ENCODE measurements at regions not wholly inside any gene's neighbourhood (a gene's known extent, or its start where the extent isn't known, plus 50 kb on each side); places are given as distances from the start of the nearest gene placed in this dataset.
"Not testable (repeated sequence)": the region's sequence is repeated elsewhere in the genome, so short reads cannot be mapped to it uniquely, and the experiment has no call there.

DNA sequence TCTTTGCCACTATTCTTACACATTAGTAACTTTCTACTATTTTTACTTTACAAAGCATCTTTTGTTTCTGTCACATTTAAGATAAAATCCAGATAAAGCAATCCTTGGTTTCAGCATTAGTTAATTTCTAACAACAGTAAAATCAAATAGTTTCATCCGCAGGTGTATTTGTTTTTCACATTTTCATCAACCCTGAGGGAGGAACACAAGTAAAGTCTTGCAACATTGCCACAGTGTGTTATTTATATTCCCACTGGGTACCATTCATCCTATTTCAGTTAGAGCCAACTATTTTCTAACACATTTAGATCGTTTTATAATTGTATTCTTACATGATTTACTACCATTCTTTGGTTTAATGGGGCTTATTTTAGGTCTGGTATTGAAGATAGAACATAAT is 908.7 kb upstream of the CITED2 start:
- no peak for DNase-seq

DNA sequence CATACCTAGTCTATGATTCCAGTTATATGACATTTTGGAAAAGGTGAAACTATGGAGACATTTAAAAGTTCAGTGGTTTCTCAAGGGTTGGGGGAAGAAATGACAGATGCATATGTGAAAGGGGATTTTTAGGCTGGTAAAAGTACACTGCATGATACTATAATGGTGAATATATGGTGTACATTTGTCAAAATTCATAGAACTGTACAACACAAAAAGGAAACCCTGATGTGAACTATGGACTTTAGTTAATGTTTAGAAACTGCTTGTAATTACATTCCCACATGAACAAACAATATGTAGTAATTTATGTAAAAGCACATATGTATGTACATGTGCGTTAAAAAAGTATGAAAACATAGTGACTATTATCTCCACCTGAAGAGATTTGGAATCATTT is 907.3 kb upstream of the CITED2 start:
- no peak for DNase-seq

DNA sequence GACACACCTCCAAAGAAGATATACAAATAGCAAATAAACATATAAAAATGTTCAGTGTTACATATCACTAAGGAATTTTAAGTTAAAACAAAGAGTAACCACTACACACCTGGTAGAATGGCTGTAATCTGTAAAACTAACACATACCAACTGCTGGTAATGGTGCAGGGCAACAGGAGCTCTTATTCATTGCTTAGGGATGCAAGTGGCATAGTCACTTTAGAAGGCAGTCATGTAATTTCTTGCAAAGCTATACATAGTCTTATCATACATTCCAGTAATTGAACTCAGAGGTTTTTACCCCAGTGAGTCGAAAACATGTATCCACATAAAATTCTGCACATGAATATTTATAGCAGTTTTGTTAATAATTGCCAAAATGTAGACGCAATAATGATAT is 906.8 kb upstream of the CITED2 start:
- no peak for DNase-seq

DNA sequence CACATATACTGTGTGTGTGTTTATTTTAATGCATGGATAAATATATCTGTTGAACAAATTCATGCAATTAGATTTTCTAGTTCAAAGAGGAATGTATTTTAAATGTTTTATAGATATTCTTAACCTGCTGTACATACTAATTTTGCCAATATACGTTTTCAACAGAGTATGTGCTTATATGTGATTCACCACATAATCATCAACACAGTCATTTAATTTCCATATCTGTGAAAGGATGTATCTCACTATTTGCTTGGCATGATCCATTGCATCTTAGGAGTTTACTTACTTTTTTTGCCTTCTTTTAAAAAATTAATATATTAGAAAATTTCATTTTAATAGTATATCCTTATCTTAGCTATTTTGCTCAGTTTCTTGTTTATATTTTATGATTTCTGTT is 902.3 kb upstream of the CITED2 start:
- DNase-seq, result no peak

DNA sequence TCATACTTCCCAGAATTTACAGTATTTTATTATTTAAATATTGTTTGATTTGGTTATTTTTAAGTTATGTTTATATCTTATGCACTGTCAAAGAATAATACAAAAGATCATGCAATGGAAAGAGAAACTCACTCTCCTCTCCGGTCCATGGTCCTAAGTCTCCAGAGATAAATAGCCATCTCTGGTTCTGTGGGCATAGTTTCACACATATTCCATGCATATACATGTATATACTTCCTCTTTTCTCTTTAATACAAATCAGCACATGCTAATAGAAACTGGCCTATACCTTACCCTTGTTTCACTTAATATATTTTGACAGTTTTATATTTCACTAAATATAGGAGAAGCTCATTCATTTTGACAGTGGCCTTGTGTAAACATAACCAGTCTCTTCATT is 901.7 kb upstream of the CITED2 start:
- DNase-seq, result no peak

DNA sequence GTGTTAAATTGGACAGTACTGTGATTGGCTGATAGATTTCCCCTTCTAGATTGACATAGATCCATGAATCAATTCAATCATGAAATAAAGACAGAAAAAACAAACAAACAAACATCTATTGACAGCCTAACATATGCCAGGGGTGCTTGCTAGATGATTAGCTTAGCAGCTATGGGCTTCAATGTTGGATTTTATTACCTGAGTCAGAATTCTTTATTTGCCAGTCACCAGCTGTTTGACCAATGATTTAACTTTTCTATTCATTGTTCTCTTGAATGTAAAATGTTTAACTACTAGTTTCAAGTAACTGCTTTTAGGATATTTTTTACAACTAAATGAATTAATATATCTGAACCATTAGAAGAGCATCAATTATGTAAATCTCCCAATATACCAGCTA is 901.3 kb upstream of the CITED2 start:
- DNase-seq, result no peak

DNA sequence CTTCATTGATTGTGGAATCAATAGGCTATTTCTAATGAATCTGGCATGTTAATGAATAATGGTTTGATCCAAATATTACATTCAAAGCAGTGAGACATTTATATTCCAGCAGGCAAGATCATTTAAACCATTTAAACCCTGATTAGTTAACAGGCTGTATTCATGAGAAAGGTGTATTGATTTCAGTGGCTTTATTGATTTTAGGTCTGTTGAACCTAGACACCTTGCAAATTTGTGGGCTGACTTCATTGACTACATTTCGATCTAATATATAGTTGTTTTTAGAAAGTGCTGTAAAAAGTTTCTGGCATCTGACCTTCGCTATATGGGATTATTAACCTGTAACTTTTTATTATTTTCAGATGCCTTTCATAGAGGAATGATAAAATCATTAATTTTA is 900.1 kb upstream of the CITED2 start:
- no peak for DNase-seq

DNA sequence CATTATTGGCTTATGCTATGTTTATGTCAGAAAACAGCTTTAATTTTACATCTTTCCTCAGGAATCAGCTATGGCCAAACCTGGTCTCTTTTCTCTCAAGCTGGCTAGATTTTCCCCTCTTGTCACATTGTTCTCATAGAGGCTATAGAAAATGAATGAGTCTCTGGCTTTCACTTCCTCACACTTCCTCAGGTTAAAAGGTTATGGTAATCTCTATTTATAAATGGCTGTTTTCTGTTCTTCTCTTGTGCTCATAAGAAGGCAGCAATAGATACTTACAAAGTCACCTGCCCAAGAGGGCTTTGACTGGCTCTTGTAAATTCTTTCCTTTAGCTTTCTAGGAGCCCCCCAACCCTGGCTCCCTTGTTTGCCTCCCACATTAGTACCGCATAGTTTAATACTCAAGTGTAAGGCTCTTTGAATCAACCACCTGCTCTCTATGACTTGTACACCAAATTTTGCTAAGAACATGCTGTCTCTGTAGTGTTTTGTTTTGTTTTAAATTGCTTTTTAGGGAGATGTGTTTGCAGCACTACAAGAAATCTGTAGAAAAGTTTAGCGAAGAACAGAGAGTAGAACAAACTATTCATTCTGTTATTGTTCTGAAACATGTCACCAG is 897.4 kb upstream of the CITED2 start:
- peak in 1 of 3 donors; percentile 12 for DNase-seq

DNA sequence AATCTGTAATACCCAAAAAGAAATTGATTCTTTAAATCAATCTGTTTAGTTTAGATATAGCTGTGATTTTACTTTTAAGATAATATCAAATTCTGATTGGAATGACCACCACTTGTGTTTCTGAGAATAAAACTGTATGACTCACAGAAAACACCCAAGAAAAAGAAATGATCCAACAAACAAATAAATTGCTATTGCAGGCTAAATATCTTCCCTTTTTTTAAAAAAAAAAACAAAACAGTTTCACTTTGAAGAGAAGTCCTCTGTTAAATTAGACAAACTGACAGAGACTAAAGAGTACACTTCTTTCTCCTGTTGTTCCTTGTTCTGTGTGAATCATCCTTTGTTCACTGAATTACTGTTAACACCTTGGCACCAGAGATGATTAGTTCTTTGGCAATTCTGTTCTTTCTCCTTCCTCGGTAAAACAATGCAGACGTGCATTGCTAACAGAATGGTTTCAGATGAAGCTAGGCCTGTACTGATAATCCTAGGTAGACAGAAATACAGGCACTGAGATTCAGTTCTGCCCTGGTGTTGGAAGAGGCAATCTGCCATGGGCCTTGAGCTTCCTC is 895.2 kb upstream of the CITED2 start:
- peak in 2 of 3 donors; percentile 56 to 59 for DNase-seq

DNA sequence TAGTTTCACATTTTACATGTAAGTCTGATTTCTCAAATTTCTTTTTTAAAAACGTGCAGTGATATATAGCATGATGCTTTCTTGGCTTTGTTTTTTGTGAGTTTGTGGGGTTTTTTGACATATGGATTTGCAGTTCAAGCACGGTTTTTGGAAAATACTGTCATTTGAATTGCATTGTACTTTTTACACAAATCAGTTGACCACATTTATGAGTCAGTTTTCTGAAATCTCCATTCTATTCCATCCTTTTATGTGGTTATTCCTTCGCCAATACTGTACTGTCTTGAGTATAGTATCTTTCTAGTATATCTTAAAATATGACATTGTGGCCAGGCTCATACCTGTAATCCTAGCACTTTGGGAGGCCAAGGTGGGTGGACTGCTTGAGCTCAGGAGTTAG is 890.0 kb upstream of the CITED2 start:
- DNase-seq, result no peak

DNA sequence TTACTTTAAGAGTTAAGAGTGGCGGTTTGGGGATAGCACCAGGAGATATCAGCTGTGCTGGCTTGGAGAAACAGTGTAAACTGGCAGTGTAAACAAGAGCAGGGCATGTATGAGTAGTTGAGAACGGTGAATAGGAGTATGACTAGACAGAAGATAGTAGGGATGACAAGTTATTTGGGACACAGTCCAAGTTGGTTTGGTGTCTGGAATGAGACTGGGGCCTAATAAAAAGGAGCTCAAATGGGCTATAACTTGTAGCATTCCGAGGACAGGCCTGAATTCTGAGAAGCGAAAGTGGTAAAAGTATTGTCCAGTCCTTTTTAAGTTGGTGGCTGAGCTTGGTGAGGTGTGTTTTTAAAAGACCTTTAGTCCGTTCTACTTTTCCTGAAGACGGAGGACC is 883.9 kb upstream of the CITED2 start:
- DNase-seq, result not testable (repeated sequence)

DNA sequence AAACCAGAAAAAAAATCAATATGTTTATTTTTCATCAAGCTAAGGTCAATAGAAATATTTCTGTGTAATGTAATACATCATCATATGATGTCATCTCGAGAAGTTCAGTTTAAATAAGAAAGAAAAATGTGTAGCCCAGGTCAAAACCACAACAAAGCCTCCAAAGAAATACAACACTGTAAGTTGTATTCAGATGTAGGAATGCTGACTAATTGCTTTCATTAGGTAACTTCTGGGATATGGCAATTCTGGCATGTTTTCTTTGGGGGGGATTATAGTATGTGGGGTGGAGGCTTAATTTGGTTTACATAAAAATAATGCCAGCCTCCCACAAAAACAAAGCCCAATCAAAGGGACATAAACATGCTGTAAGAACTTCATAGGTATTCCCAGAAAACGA is 881.8 kb upstream of the CITED2 start:
- DNase-seq, result no peak

DNA sequence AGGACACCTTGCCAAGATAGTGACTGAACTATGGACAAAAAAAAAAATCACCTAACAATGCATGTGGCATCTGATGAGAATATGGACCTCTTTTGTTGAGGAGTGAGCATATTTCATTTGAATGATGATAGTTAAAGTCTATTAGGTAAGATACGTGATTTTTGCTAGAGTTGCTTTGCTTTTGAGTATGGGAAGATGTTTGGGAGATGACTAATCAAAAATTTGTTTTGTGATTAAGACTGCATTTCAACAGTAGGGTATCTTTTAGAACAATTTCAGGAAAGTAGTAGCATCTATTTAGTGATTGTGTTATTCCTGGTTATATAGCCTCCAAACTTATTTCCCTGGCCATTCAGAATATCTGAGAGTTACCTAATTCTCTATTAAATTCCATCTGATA is 878.6 kb upstream of the CITED2 start:
- no peak for DNase-seq

DNA sequence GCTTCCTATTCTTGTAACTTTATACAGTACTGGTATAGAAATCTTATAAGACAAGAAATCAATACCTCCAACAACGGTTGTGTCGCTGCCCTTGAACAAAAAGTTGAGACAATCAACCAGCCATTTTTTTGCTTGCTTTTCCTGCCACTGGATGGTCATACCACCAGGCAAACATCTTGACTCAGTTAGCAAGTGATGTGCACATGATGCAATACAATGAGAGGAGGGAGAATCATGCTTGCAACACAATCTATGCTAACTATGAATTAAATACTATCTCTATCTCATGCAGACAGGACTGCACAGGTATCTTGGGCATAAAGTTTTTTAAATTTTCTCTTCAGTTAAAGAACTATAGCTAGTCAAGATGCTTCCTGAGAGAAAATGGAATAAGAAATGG is 877.7 kb upstream of the CITED2 start:
- no peak for DNase-seq

DNA sequence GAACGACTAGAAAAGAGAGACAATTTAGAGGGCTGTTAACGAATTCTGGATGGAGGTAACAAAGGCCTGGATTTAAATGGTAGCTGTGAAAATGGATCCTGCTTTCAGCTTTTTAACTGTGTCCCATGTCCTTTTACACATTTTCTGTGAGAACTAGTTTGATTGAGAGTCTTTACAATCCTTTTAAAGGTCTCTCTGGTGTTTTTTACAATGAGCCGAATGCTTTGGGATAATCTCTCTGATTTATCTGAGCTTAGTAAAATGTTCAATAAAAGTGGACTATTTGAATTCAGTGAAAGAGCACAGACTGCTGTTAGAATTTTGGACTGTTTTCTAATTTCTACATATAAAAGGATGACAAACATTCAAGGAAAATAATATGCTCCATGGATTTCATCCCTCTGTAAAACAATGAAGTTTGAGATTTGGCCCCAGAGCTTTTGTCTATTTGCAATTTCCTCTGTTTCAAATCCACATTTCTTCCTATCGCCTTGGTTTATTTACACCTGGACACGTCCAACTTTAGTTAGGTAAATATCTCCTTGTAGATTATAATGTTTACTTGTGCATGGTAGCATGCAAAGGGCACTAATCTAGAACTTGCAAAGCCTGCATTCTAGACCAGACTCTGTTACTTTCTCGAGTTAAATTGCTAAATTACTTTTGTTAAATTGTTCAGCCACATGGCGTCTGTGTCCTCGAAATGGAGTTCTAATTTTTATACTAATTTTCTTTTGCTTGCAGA is 871.0 kb upstream of the CITED2 start:
- DNase-seq, result no peak

DNA sequence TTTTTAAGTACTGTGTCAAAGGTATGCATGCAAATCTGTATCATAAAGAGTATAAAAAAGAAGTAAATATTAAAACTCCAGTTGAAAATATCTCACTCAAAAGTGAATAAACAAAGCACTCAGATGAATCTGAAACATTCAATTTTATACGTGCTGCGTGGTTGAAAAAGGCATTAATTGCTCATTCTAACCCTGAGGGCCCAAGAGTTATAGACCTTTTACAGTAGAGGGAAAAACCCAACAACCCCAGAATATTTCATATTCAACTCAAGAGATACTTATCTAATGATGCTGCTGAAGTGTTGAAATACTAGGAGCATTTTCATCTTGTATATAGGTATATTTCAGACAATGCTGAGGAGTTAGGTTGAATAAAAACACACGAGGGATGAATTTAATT is 862.8 kb upstream of the CITED2 start:
- no peak for DNase-seq

DNA sequence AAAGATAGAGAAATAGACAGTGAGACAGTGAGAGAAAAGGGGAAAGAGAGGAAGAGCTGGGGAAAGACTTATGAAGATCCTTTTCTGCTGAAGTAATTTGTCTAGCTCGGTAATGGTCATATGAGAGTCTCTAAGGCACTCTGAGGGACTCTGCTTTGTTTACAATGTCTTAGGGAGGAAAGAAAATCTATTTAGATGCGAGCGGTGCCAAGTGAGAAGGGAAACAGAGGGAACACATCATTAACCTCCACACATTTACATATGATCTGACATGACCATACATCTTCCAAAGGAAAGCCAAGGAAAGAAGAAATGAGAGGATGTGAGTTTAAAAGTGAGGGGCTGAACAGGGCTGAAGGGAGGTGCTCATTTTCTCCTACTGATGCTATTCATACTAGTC is 862.3 kb upstream of the CITED2 start:
- no peak for DNase-seq

DNA sequence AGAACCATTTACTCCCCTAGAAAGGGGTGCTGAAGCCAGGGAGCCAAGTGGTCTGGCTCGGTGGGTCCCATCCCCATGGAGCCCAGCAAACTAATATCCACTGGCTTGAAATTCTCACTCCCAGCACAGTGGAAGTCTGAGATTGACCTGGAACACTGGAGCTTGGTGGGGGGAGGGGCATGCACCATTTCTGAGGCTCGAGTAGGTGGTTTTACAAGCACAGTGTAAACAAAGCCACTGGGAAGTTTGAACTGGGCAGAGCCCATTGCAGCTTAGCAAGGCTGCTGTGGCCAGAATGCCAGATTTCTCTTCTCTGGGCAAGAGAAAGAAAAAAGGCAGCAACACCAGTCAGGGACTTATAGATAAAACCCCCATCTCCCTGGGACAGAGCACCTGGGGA is 855.8 kb upstream of the CITED2 start:
- no peak for DNase-seq

DNA sequence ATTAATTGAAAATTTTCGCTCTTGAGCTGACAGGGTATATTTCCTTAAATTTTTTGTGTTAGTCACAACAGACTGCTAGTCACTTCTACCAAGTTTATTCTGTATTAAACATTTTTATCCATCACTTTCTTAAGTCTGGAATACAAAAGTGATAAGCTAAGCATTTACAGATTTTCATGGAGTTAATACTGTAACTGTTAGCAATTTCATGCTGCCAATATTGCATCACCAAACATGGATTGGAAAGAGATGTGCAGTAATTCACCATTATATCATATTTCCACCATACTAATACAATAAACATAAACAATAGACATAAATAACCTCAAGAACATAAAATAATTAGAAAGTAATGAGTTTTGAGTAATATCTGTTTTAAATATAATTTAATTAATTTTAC is 854.0 kb upstream of the CITED2 start:
- DNase-seq, result no peak

DNA sequence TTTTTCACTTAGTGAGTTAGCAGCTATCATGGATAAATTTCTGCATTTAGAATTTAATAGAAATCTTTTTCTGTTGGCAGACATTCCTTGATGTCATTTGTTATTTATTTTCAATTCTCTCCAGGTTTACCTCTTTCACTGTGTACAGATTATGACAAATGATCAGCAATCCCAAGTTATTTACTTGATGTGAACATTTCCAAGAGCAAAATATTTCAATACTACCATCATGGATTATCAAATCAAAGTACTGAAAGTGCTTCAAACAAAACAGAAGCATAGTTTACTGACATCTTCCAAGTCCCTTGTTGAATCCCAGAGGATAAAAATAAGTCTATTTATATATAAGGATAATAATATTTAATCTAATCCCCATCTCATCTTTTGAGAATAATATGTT is 852.2 kb upstream of the CITED2 start:
- no peak for DNase-seq

DNA sequence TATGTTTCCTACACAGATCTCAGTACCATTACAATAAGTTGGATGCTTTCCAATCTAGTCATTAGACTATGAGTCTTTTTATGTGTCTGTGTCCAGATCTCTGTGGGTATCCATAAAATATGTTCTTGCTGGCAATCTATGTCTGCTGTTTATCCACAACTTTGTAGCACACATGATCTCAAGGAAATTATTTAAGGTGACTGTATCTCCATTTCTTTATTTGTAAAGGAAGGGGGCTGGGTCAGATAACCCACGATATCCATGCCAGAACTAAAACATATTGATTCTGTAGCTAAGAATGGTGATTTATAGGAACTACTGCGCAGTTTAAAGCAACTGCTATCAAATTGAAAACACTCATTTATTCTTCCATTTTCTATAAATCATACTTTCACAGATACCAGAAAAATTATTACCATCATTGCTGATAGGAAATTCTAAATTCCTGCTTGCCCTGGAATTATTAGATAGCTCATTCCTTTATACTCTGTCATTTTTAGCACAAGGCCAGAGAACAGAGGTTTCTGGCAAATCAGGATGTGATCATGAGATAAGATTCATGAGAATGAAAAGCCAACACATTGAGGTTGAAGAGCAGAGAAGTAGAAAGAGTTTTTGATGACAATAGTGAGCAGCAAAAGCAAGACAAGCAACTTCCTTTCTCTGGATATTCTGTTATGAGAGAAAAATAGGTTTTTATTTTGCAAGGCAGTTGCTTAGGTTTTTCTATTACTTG is 851.4 kb upstream of the CITED2 start:
- no peak for DNase-seq

DNA sequence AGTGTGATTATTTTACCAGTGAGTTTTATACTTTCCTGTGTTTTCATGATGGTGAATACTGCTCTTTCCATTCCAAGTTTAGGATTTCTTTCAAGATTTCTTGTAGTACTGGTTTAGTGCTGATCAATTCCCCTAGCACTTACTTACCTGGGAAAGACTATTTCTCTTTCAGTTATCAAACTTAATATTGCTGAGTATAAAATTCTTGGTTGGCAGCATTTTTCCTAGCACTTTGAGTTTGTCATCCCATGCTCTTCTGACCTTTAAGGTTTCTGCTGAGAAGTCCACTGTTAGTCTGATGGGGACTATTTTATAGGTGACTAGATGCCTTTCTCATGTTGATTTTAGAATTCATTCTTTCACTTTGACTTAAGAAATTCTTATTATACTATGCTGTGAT is 842.8 kb upstream of the CITED2 start:
- no peak for DNase-seq

DNA sequence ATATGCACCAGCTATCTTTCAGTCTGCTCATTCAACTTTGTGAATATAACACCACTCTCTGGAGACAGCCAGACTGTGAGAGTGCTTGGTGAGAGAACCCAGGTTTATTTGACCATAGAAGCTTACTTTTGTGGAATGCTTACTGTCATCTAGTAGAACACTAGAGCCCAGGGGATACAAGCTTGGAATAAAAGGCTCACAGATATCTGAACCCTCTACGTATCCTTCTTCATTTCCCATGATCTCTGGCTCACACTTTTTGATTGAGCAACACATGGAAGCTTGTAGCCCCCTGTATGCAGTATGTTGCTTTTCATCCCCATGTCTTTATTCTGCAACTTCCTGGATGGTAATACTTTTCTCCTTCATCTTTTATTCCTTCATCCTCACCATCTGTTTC is 835.3 kb upstream of the CITED2 start:
- no peak for DNase-seq

DNA sequence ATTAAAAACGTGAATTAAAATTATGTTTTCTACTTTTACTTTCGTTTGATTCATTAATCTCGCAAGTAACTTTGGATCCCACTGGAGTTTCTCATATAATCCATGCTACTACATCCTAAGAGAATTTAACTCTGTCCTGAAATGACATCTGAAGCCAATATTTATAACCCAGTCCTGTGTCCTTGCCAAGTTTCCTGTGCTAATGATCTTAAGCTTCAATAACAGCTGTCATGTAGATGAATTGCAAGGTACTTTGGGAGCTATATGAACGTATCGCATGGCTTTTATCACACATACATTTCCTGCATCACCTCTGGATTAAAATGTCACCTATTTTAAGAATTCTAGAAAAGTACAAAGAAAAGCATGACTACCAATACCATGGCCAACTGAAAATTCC is 833.8 kb upstream of the CITED2 start:
- DNase-seq, result no peak

All from suppressor macrophage treated with lipopolysaccharide for 1 hour (primary cell).